ENCODE measurements at regions not wholly inside any gene's neighbourhood (a gene's known extent, or its start where the extent isn't known, plus 50 kb on each side); places are given as distances from the start of the nearest gene placed in this dataset.
"Not testable (repeated sequence)": the region's sequence is repeated elsewhere in the genome, so short reads cannot be mapped to it uniquely, and the experiment has no call there.

- TF ChIP-seq CTCF (IDR thresholded peaks at IDR 0.05; ENCODE audit: partially characterized antibody, unreplicated experiment), result no peak
- Mint-ChIP-seq H3K4me3 (ENCODE audit: unreplicated experiment) (no peak overlapping the region), H3K27me3 (ENCODE audit: unreplicated experiment) (peaks cover 4% of the 10 kb centered on the region), H3K4me1 (ENCODE audit: low read depth, unreplicated experiment) (peaks cover 11% of the 10 kb centered on the region), H3K9me3 (ENCODE audit: unreplicated experiment) (peaks cover 9% of the 10 kb centered on the region), H3K36me3 (ENCODE audit: unreplicated experiment) (no peaks in the 10 kb centered on the region), H3K27ac (ENCODE audit: unreplicated experiment) (peak overlapping the region; percentile 81)
- no peak for DNase-seq
Measured at GRCh38 chr10:15428681-15429080, 57.6 kb upstream of the FAM171A1 start.

- peaks cover 11% of the 10 kb centered on the region for H3K4me1 Mint-ChIP-seq (ENCODE audit: low read depth, unreplicated experiment)
- peak; percentile 56 for TF ChIP-seq CTCF (IDR thresholded peaks at IDR 0.05; ENCODE audit: partially characterized antibody, unreplicated experiment)
- no peaks in the 10 kb centered on the region for H3K36me3 Mint-ChIP-seq (ENCODE audit: unreplicated experiment)
- peaks cover 9% of the 10 kb centered on the region for H3K9me3 Mint-ChIP-seq (ENCODE audit: unreplicated experiment)
- H3K27me3 Mint-ChIP-seq (ENCODE audit: unreplicated experiment), result peaks cover 4% of the 10 kb centered on the region
- no peak overlapping the region for H3K4me3 Mint-ChIP-seq (ENCODE audit: unreplicated experiment)
- peak overlapping the region; percentile 81 for H3K27ac Mint-ChIP-seq (ENCODE audit: unreplicated experiment)
- no peak for DNase-seq
Measured at GRCh38 chr10:15427843-15428414, 56.8 kb upstream of the FAM171A1 start.

GRCh38 chr10:15426558-15426957 lies 55.5 kb upstream of the FAM171A1 start:
- Mint-ChIP-seq H3K36me3 (ENCODE audit: unreplicated experiment) (peaks cover 7% of the 10 kb centered on the region), H3K9me3 (ENCODE audit: unreplicated experiment) (peaks cover 11% of the 10 kb centered on the region), H3K27me3 (ENCODE audit: unreplicated experiment) (peaks cover 4% of the 10 kb centered on the region), H3K4me3 (ENCODE audit: unreplicated experiment) (no peak overlapping the region), H3K4me1 (ENCODE audit: low read depth, unreplicated experiment) (peaks cover 11% of the 10 kb centered on the region), H3K27ac (ENCODE audit: unreplicated experiment) (peak overlapping the region; percentile 92)
- no peak for TF ChIP-seq CTCF (IDR thresholded peaks at IDR 0.05; ENCODE audit: partially characterized antibody, unreplicated experiment)
- no peak for DNase-seq

- peaks cover 11% of the 10 kb centered on the region for H3K9me3 Mint-ChIP-seq (ENCODE audit: unreplicated experiment)
- H3K4me3 Mint-ChIP-seq (ENCODE audit: unreplicated experiment), result no peak overlapping the region
- H3K36me3 Mint-ChIP-seq (ENCODE audit: unreplicated experiment), result peaks cover 7% of the 10 kb centered on the region
- H3K4me1 Mint-ChIP-seq (ENCODE audit: low read depth, unreplicated experiment), result peaks cover 11% of the 10 kb centered on the region
- DNase-seq, result no peak
- peaks cover 4% of the 10 kb centered on the region for H3K27me3 Mint-ChIP-seq (ENCODE audit: unreplicated experiment)
- no peak overlapping the region for H3K27ac Mint-ChIP-seq (ENCODE audit: unreplicated experiment)
- TF ChIP-seq CTCF (IDR thresholded peaks at IDR 0.05; ENCODE audit: partially characterized antibody, unreplicated experiment), result no peak
Measured at GRCh38 chr10:15426115-15426514, 55.0 kb upstream of the FAM171A1 start.

GRCh38 chr10:15421875-15422274 lies 50.8 kb upstream of the FAM171A1 start:
- not testable (repeated sequence) for H3K36me3 Mint-ChIP-seq (ENCODE audit: unreplicated experiment); H3K27me3 Mint-ChIP-seq (ENCODE audit: unreplicated experiment); H3K4me3 Mint-ChIP-seq (ENCODE audit: unreplicated experiment); DNase-seq; H3K4me1 Mint-ChIP-seq (ENCODE audit: low read depth, unreplicated experiment); H3K9me3 Mint-ChIP-seq (ENCODE audit: unreplicated experiment); H3K27ac Mint-ChIP-seq (ENCODE audit: unreplicated experiment)
